GM23338 (cell line): ENCODE measurements at regions not wholly inside any gene's neighbourhood (a gene's known extent, or its start where the extent isn't known, plus 50 kb on each side); places are given as distances from the start of the nearest gene placed in this dataset.

ENCODE experiments used
- ATAC-seq: fragments of 200-7000 bp; cut with Tn5 transposase; 3 replicates; pipeline ENCODE4 v1.9.1; 2020
- DNase-seq: peaks from one replicate; pipeline ENCODE4 v3.0.0-alpha.2; 2015; ENCODE audit warnings: low spot score
- H2AFZ ChIP-seq: fragments of 200-600 bp; sonication (generic); 2 replicates; pipeline ENCODE4 v1.8.0; 2016; ENCODE audit warnings: antibody characterized with exemption, mild to moderate bottlenecking, moderate library complexity
- H3F3A ChIP-seq: fragments of 200-600 bp; sonication (generic); replicated peaks from 2 replicates; pipeline ENCODE4 v1.8.0; 2017; ENCODE audit warnings: antibody characterized with exemption, mixed run types, low read depth
- H3K27ac ChIP-seq: fragments of 200-600 bp; sonication (generic); 2 replicates; pipeline ENCODE4 v1.6.1; 2016; ENCODE audit warnings: low read depth
- H3K27me3 ChIP-seq: fragments of 200-600 bp; sonication (generic); 2 replicates; pipeline ENCODE4 v1.8.0; 2016; ENCODE audit warnings: mild to moderate bottlenecking, mixed run types, moderate library complexity; ENCODE audit not compliant: insufficient read depth
- H3K36me3 ChIP-seq: fragments of 200-600 bp; sonication (generic); 2 replicates; pipeline ENCODE4 v1.8.0; 2016; ENCODE audit warnings: mild to moderate bottlenecking; ENCODE audit not compliant: insufficient read depth
- H3K4me1 ChIP-seq: fragments of 200-600 bp; sonication (generic); 2 replicates; pipeline ENCODE4 v1.8.0; 2016; ENCODE audit warnings: mild to moderate bottlenecking, moderate library complexity; ENCODE audit not compliant: insufficient read depth
- H3K4me2 ChIP-seq: fragments of 200-600 bp; sonication (generic); 2 replicates; pipeline ENCODE4 v1.7.1; 2017; ENCODE audit warnings: mixed run types
- H3K4me3 ChIP-seq: fragments of 200-600 bp; sonication (generic); 2 replicates; pipeline ENCODE4 v1.6.1; 2016; ENCODE audit warnings: mixed run types
- H3K79me2 ChIP-seq: fragments of 200-600 bp; sonication (generic); replicated peaks from 2 replicates; pipeline ENCODE4 v1.8.0; 2017; ENCODE audit warnings: mild to moderate bottlenecking; ENCODE audit not compliant: insufficient read depth
- H3K9me2 ChIP-seq: fragments of 200-600 bp; sonication (generic); 2 replicates; pipeline ENCODE4 v1.8.0; 2017; ENCODE audit not compliant: insufficient read depth
- H4K20me1 ChIP-seq: fragments of 200-600 bp; sonication (generic); replicated peaks from 2 replicates; pipeline ENCODE4 v1.8.0; 2017; ENCODE audit warnings: mild to moderate bottlenecking; ENCODE audit not compliant: insufficient read depth
- H3K27ac Mint-ChIP-seq: 2 replicates; pipeline ENCODE4 v1.8.0; 2020; ENCODE audit warnings: inconsistent platforms, mild to moderate bottlenecking, moderate library complexity, mixed read lengths
- H3K27me3 Mint-ChIP-seq: 3 replicates; pipeline ENCODE4 v1.8.0; 2022; ENCODE audit warnings: low read depth, mild to moderate bottlenecking, moderate library complexity, mixed read lengths, inconsistent platforms; ENCODE audit not compliant: insufficient read depth, poor library complexity
- H3K36me3 Mint-ChIP-seq: 3 replicates; pipeline ENCODE4 v1.8.0; 2021; ENCODE audit warnings: low read depth, mild to moderate bottlenecking, inconsistent platforms, moderate library complexity, mixed read lengths
- H3K4me1 Mint-ChIP-seq: 3 replicates; pipeline ENCODE4 v1.8.0; 2020; ENCODE audit warnings: mild to moderate bottlenecking, inconsistent platforms, mixed read lengths
- H3K4me3 Mint-ChIP-seq: 3 replicates; pipeline ENCODE4 v1.8.0; 2021; ENCODE audit warnings: moderate library complexity, mild to moderate bottlenecking, inconsistent platforms, mixed read lengths
- H3K9me3 Mint-ChIP-seq: 3 replicates; pipeline ENCODE4 v1.8.0; 2020; ENCODE audit warnings: moderate library complexity, mild to moderate bottlenecking, inconsistent platforms, mixed read lengths
- CTCF ChIP-seq, 2 experiments: fragments of 200-600 bp in 1 of 2; sonication (generic) in 1 of 2; conservative IDR thresholded peaks; 2 replicates each; pipeline versions ENCODE4 v1.5.1 to v1.6.1; 2016 to 2017; ENCODE audit warnings: antibody characterized with exemption in 2 of 2, low read depth in 2 of 2, mild to moderate bottlenecking in 2 of 2, moderate library complexity in 1 of 2
- EZH2 ChIP-seq: fragments of 200-600 bp; sonication (generic); IDR thresholded peaks from one replicate; pipeline ENCODE4 v1.8.0; 2017; ENCODE audit warnings: antibody characterized with exemption, mild to moderate bottlenecking, low read depth; ENCODE audit not compliant: unreplicated experiment
- JUNB ChIP-seq: IDR thresholded peaks from one replicate; pipeline ENCODE4 v1.6.1; 2016; ENCODE audit warnings: antibody characterized with exemption; ENCODE audit not compliant: unreplicated experiment
- POLR2AphosphoS5 ChIP-seq: IDR thresholded peaks from 2 replicates; pipeline ENCODE4 v1.6.1; 2016; ENCODE audit warnings: antibody characterized with exemption, low read depth
- REST ChIP-seq: IDR thresholded peaks from one replicate; pipeline ENCODE4 v1.6.1; 2018; ENCODE audit warnings: antibody characterized with exemption; ENCODE audit not compliant: unreplicated experiment
- ZNF331 ChIP-seq: fragments of 250-450 bp; sonication (Bioruptor Pico); IDR thresholded peaks from 2 replicates; pipeline ENCODE4 v1.5.0; 2020; ENCODE audit warnings: low read depth, mild to moderate bottlenecking, moderate library complexity

GRCh38 chr2:59909147-59909546, 644.3 kb downstream of the BCL11A start:
- no peaks in the 10 kb centered on the region for H3K4me1 ChIP-seq
- no peaks in the 10 kb centered on the region; the same call in 2 of the 3 replicates for H3K4me1 Mint-ChIP-seq
- H3K36me3 Mint-ChIP-seq, result no peaks in the 10 kb centered on the region
- H3K79me2 ChIP-seq, result no peaks in the 10 kb centered on the region
- no peak overlapping the region for H3K27ac Mint-ChIP-seq
- H3K4me2 ChIP-seq, result no peak overlapping the region
- H3K9me2 ChIP-seq, result no peaks in the 10 kb centered on the region
- H3K27ac ChIP-seq, result no peak overlapping the region
- H3F3A ChIP-seq, result no peaks in the 10 kb centered on the region
- no peak overlapping the region for H3K4me3 Mint-ChIP-seq
- DNase-seq (no peak), ATAC-seq (no peak)
- H3K27me3 ChIP-seq, result no peaks in the 10 kb centered on the region
- H3K27me3 Mint-ChIP-seq, result no peaks in the 10 kb centered on the region
- H3K4me3 ChIP-seq, result no peak overlapping the region
- TF ChIP-seq ZNF331 (CRISPR knock-in tag) (no peak), JUNB (no peak), REST (no peak), EZH2 (no peak)
- H4K20me1 ChIP-seq, result no peaks in the 10 kb centered on the region
- peak overlapping the region; percentile 44; the same call in 1 of the 2 replicates for H2AFZ ChIP-seq
- no peaks in the 10 kb centered on the region for H3K9me3 Mint-ChIP-seq
- H3K36me3 ChIP-seq, result no peaks in the 10 kb centered on the region

- Histone ChIP-seq H3F3A (no peaks in the 10 kb centered on the region), H3K4me3 (no peak overlapping the region), H3K36me3 (no peaks in the 10 kb centered on the region), H2AFZ (no peak overlapping the region), H3K27ac (no peak overlapping the region), H3K4me1 (no peaks in the 10 kb centered on the region), H3K27me3 (no peaks in the 10 kb centered on the region), H3K4me2 (no peak overlapping the region), H4K20me1 (no peaks in the 10 kb centered on the region), H3K79me2 (no peaks in the 10 kb centered on the region), H3K9me2 (no peaks in the 10 kb centered on the region)
- no peaks in the 10 kb centered on the region for H3K27me3 Mint-ChIP-seq
- no peak overlapping the region; the same call in 1 of the 2 replicates for H3K27ac Mint-ChIP-seq
- no peaks in the 10 kb centered on the region for H3K9me3 Mint-ChIP-seq
- ATAC-seq, result no peak
- H3K4me1 Mint-ChIP-seq, result no peaks in the 10 kb centered on the region; the same call in 2 of the 3 replicates
- no peak for DNase-seq
- no peaks in the 10 kb centered on the region for H3K36me3 Mint-ChIP-seq
- H3K4me3 Mint-ChIP-seq, result no peak overlapping the region
- TF ChIP-seq CTCF (conservative IDR thresholded peaks at IDR 0.05; ENCODE audit: low read depth in 2 of 2) (no peak), JUNB (no peak), POLR2AphosphoS5 (no peak), REST (no peak)
Observed at GRCh38 chr2:59905731-59906130, 647.7 kb downstream of the BCL11A start.
